Sciatic nerve (tissue), 2 donors: ENCODE measurements at regions not wholly inside any gene's neighbourhood (a gene's known extent, or its start where the extent isn't known, plus 50 kb on each side); places are given as distances from the start of the nearest gene placed in this dataset.

Experiments used
- ATAC-seq: fragments of 200-7000 bp; cut with Tn5 transposase; one replicate; pipeline ENCODE4 v1.9.1; 2020; ENCODE audit warnings: mild to moderate bottlenecking, moderate library complexity
- DNase-seq: peaks from one replicate; pipeline ENCODE4 v3.0.0-alpha.2; 2020; ENCODE audit warnings: low spot score
- intact Hi-C: fragments of 100-400 bp; cut with DNase I; formaldehyde crosslinking; loops from one replicate; pipeline ENCODE4 v1.14.2; 2022
- donor health status: DM: no; HTN: no; CAD: no.
- donor health status: DM: no; HTN: no; CAD: no.

DNA sequence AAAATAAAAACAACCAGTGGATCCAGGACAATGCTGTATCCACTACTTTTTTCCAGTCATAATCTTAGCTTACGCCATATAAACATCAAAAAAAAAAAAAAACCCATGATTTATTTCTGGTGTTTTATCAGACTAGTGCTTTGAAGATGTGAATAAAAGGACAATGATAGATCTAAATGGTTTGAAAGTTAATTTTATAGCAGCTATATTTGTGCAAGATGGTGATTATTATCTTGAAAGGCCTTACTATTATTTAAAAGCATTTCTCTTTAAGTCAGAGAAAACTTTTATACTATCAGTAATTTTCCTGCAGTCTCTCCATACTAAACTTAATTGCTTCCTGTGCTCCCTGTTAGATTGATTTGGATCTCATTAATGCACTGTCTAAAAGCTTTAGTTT, 670.3 kb downstream of the TBL1XR1 start:
- ATAC-seq (no peak), DNase-seq (no peak)
- intact Hi-C loops, result no loop called here

DNA sequence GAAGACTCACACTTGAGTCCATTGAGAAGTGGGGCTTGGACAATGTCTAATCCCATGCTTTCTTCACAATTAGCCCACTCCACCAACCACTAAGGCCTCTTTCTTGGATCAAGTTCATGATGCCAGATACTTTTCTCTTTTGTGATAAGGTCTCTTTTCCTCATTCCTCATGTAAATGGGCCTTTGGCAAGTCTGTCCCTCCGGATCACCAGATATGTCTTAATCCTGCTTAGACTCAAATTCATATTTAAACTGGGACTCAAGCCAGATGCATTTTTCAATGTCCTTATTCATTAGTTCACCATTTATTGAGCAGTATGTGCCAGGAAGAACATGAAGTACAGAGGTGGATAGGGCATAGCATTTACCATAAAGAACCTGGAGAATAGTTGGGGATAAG, 671.1 kb downstream of the TBL1XR1 start:
- ATAC-seq (no peak), DNase-seq (no peak)
- intact Hi-C loops, result no loop called here

DNA sequence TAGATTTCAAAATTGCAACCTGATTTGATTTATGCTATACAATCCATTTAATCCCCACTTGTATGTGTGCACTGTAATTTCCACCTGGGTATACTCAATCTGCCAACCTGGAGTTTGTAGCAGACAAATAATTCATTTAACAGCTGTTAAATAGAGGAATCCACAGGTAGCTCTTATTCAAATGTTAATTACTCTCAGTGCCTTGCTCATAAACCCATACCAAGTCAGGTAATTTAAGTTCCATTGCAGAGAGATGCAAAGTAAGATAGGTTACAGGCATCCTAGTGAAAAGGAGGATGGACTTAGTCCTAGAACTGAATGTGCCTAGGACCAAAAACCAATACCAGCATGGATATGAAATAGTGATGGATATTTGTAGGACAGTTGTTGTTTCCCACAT, 674.2 kb downstream of the TBL1XR1 start:
- DNase-seq, result no peak
- intact Hi-C loops, result no loop called here

DNA sequence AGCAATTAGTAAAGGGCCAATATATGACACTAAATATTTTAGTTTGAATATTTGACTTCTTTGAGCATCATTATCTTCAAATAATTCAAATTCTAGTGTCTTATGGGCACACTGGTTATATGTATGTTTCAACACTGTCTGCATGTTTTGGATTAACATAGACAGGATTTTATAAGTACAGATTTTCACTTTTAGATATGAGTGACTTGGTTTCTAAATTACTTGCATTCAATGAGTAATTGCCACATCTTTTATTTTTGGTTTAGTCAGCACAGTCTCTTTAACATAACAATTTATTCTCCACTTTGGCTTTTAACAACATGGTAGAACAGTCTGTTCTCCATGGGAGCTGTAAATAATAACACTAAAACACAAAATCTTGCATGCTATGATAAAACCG, 674.8 kb downstream of the TBL1XR1 start:
- no peak for ATAC-seq
- DNase-seq, result no peak
- intact Hi-C loops, result no loop called here

More for the DNA sequence above, 674.2 kb downstream of the TBL1XR1 start:
- no peak for ATAC-seq

DNA sequence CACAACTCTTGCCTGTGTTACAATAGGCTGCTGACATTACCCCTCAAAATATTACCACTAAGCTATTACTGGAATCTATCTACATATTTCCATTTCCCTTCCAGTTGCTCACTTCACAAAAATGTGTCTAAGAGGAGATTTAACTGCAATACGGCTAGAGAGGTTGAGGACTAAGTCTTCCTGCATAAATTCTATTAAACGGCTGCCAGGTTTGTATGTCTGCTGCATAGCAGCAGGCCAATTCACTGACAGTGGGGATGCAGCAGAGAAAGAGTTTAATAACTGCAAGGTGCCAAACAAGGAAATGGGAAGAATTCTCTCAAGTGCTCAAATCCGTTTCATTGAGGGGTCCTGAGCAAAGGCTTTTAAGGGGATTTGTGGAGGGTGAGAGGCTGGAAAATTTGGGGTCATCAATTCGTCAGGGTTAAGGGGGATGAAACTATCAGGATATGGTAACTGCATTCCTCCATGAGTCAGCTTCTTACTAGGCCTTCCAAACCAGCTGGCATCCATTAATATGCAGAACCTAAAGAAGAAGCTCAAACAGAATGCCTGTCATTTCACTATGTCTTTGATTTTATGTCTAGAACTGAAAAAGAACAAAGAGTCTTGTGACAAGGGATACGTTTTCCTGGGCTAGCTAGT, 675.6 kb downstream of the TBL1XR1 start:
- intact Hi-C loops, result no loop called here
- DNase-seq, result no peak
- no peak for ATAC-seq

DNA sequence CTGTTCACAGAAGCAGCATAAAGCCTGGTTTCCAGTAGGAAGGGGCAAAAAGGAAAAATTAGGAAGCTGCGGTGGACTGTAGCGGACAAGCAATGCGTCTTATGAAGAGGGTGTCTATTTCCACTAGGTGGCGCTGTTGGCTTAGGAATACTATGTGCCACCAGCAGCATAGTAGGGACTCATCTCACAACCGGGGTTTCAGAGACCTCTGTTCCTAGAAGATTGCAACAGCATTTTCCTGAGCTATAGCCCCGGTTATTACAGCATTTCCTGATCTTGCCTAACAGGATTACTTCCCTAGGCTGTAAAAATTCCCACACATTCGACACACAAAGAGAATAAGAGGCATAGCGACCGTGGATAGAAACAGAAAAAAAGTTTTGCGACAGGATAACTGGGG, 683.0 kb downstream of the TBL1XR1 start:
- intact Hi-C loops, result no loop called here
- ATAC-seq (no peak), DNase-seq (no peak)

DNA sequence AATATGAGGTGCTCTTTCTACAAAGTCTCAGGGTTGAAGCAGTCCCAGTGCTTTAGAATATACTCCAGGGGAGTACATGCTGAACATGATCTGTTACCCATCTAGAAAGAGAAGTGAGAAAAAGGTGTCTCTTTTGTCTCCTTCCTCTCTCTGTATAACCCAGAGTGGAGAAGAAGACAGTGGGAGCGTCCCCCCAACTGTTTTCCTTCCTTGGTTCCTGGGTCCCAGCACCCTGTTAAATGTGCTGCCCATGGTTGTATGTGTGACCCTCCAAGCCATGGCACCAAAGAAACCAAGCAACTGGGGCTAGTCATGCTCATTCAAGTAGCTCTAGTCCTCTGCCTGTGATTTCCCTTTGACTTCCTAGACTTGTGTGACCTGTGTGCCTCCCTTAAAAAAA, 683.7 kb downstream of the TBL1XR1 start:
- intact Hi-C loops, result no loop called here
- ATAC-seq (no peak), DNase-seq (no peak)

DNA sequence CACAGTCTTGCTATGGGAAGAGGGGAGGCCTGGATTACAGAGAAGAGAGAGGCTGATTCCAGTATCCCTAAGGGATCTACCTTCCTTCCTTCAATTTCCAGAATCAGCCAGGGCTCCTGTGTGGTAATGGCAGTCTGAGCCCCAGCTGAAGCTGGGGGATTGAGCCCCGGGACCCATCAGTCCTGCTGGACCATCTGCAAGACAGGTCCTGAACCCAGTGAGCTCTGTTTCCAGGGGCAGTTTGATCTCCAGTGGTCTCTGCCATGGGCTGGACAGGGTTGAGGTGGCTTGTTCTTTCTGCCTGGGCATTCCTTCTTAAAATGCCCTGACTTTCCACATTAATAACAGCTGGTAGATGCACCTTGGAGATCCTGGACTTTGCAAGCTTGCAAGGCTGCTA, 685.2 kb downstream of the TBL1XR1 start:
- DNase-seq, result no peak
- ATAC-seq, result no peak
- intact Hi-C loops, result no loop called here

DNA sequence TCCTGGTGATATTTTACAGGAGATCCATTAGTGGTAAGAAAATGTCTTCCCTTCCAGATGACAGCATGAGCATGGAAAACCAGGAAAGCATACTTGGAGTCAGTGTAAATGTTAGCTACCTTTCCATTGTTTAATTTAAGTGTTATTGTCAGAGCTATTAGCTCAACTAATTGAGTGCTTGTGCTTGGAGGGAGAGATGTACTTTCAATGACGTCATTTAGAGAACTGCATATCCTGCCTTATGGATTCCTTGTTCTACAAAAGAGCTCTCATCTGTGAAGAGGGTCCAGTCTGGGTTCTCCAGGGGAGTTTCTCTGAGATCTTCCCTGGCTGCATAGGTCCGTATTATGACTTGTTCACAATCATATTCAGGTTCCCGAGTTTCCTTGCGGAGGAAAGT, 687.2 kb downstream of the TBL1XR1 start:
- intact Hi-C loops, result no loop called here
- ATAC-seq (no peak), DNase-seq (no peak)

DNA sequence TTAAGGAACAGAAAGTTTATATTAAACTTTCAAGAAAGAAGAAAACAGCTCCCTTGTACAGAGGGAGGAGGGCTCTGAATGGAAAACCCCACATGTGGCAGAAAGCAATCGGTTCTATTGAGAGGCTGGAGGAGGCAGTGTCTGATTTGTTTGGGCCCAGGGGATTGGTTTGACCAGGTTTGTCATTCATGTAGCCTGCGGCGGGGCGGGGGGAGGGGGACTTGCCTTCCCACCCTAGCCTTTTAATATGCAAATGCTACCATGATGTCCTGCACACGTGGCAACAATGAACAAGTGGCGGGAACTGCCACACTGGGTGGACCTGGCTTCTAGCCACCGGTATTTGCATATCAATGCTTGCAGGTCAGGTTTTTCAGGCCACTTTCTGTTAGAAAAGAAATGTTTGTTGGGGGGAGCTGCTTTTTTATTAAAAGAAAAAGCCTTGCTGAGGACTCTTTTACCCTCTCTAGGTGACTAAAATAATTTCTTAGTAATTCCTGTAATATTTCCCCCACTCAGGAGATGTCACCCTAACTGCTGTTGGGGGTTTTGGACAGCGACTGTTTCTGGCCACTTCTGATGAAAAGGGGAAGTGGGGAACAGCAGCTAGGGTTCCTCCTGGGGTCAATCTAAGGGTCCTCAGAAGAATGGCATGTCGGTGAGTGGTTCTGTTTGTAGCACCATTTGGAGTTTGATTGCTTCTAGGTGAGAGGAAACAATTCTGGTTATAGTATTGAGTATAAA, 691.2 kb downstream of the TBL1XR1 start:
- ATAC-seq, result no peak
- no peak for DNase-seq
- intact Hi-C loops, result no loop called here

DNA sequence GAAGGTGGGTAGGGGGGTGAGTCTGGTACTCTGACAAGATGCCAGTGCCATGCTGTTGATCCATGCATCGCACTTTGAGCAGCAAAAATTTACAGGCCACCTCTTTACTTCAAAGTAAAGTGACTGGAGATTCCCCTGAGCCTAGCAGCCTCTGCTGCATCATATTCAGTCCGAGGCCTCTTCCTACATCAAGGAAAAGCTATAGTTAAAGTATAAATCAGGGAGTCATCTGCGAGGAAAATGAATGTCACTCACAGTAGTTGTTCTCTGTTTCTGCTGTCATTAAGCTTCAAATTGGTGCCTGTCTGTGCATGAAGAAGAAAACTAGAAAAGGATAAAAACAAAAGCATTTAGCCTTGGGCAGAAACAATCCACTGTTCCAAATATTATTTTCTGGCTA, 706.2 kb downstream of the TBL1XR1 start:
- intact Hi-C loops, result loop anchor here (5.0 kb wide), 1 partner anchor 1829 kb away; no protein-coding TSS in a partner anchor
- no peak for ATAC-seq
- DNase-seq, result no peak

DNA sequence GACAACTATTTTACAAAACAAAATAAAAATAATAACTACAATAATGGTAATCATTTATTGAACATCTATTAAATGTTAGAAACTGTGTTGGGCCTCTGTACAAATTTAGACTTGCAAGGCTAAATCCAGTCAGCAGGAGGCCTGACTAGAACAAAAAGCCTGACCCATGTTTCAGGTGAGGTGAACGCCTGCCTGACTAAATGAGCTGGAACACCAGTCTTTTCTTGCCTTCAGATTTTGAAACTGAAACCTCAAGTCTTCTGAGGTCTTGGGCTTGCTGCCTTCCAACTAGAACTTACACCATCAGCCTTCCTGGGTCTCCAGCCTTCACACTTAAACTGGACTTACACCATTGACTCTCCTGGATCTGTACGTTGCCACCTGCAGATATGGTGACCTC, 706.9 kb downstream of the TBL1XR1 start:
- no peak for DNase-seq
- intact Hi-C loops, result loop anchor here (5.0 kb wide), 1 partner anchor 1828 kb away; no protein-coding TSS in a partner anchor
- ATAC-seq, result no peak

DNA sequence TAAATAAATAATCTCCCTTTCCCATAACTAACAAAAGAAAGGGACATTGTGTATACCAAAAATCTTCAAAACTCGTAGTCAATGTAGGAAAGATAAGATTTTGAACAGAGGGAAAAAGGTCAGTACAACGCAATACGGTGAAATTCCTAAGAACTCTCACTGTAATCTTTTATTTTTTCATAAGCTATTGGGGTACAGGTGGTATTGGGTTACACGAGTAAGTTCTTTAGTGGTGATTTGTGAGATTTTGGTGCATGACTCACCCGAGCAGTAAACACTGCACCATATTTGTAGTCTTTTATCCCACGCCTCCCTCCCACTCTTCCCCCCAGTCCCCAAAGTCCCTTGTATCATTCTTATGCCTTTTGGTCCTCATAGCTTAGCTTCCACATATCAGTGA, 718.0 kb downstream of the TBL1XR1 start:
- ATAC-seq (no peak), DNase-seq (no peak)
- intact Hi-C loops, result no loop called here

DNA sequence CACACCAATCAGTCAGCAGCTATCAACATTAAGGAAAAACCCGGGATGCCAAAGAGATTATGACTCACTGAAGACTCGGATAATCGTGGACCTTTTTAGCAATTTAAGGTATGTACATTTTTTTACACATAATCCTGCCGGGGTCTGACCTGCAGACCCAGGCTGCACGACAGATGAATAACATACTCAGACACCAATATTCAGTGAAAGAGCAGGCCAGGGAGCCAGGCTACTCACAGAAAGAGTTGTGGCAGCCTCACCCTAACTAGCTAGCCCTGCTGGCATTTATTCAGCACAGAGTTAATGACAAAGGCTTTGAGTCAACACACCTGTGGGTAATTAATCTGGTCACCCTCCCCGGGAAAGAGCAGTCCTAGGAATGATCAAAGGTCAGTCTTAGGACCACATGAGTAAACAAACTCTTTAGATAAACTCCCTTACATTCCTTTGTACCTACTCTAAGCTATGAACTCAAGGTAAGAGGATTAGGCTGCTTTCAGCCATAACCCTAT, 727.5 kb downstream of the TBL1XR1 start:
- DNase-seq (no peak), ATAC-seq (no peak)
- intact Hi-C loops, result no loop called here

DNA sequence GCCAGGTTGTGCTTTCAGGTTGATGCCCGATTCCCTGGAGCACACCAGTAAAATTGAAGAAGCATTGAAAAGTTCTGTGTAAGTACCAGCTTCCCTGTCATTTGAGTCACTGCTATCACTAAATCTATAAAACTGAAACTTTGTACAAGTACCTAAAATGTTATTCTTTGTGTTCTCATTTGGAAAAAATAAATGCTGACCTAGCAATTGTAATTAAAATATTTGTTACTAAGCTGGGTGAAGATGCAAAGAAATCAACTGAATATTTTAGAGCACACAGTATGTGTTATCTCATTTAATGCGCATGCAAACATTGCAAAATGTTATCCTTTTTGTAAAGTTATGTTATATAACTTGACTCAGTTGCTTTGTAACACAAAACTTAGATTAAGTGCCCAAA, 733.7 kb downstream of the TBL1XR1 start:
- no peak for ATAC-seq
- intact Hi-C loops, result no loop called here
- no peak for DNase-seq

DNA sequence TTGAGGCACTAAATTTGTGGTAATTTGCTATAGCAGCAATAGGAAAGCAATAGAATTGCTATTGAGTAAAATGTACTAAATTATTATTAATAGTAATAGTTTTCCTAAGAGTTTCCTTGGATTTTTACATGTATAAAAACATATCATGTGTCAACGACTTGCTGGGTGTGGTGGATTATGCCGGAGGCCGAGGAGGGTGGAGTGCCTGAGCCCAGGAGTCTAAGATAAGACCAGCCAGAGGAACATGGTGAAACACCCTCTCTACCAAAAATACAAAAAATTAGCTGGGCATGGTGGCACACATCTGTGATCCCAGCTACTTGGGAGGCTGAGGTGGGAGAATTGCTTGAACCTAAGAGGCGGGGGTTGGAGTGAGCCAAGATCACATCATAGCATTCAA, 749.9 kb downstream of the TBL1XR1 start:
- intact Hi-C loops, result no loop called here
- ATAC-seq (no peak), DNase-seq (no peak)

DNA sequence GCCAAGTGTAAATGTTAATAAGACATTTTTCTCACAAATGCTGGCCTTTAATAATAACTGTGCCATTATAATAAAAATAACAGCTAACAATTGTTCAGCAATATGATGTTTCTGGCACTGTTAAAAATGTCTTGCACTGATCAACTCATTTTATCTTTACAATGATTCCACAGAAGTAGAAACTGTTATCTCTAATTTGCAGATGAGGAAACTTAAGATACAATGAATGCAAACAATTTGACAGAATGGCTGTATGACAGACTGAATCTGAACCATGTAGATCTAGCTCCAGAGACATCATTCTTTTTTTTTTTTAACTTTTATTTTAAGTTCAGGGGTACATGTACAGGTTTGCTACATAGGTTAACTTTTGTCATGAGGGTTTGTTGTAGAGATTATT, 755.0 kb downstream of the TBL1XR1 start:
- intact Hi-C loops, result no loop called here
- ATAC-seq (no peak), DNase-seq (no peak)

DNA sequence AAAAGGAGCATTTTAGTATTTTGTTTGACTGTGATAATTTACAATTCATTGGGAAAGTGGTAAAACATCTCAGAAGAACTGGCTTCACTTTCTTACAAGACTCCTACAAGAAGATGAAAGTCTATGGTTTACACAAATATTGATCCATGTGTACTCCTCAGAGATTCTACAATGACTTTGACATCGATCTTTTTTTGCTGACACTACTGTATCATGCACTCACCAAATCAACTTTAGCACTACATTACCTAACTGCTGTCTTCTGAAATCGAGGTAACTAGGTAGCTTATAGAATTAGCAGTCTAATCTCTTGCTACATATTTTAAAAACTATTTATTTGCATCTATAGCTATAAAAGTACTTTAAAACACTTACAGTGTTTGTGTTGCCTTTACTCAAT, 757.6 kb downstream of the TBL1XR1 start:
- intact Hi-C loops, result no loop called here
- ATAC-seq, result no peak
- no peak for DNase-seq

DNA sequence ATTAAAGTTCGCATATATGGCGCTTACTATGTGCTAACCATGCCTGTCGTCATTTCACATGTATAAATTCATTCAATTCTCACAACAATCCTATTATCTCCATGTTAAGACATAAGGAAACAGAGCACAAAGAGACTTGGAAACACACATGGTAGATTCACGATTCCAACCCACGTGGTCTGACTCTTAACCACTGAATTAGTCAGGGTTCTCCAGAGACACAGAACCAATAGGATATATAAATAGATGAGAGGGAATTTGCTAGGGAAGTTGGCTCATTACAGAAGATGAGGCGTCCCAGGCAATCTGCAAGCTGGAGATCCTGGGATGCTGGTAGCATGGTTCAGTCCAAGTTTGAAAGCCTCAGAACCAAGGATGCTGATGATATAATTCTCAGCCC, 765.3 kb downstream of the TBL1XR1 start:
- intact Hi-C loops, result no loop called here

DNA sequence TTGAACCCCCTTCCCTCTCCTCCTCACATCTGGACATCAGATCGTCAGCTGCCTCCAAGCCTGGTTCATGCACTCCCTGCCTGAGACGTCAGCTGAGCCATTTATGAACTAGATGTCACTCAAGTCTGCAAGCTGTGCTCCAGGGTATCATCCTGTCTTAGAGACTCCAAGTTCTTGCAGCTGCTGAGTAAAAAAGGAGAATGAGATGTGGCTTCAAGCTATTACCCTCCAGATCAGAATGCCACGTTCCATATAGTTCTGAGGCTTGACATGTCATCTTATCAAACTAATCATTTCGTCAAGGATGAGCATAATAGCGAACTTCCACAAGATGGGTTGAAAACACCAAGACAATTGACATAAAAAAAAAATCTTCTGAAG, 766.3 kb downstream of the TBL1XR1 start:
- intact Hi-C loops, result no loop called here
- no peak for ATAC-seq
- no peak for DNase-seq

More for the DNA sequence above, 765.3 kb downstream of the TBL1XR1 start:
- DNase-seq, result no peak
- no peak for ATAC-seq
